ENCODE measurements at regions not wholly inside any gene's neighbourhood (a gene's known extent, or its start where the extent isn't known, plus 50 kb on each side); places are given as distances from the start of the nearest gene placed in this dataset.

DNA sequence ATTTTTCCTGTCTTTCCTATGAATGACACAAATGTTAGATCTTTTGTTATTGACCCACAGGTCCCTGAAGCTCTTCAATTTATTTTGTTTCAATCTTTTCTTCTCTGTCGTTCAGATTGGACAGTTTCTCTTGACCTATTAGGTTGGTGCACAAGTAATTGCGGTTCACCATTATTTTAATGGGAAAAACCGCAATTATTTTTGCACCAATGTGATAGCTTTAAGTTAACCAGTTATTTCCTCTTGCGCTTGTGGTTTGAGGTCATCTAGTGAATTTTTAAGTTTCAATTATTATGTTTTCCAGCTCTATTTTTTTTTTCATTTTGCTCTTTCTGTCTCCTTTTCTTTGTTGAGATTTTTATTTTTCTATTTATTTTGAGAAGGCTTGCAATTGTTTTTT is 399.2 kb downstream of the INHBA start:
- TF ChIP-seq, protein P1, sequence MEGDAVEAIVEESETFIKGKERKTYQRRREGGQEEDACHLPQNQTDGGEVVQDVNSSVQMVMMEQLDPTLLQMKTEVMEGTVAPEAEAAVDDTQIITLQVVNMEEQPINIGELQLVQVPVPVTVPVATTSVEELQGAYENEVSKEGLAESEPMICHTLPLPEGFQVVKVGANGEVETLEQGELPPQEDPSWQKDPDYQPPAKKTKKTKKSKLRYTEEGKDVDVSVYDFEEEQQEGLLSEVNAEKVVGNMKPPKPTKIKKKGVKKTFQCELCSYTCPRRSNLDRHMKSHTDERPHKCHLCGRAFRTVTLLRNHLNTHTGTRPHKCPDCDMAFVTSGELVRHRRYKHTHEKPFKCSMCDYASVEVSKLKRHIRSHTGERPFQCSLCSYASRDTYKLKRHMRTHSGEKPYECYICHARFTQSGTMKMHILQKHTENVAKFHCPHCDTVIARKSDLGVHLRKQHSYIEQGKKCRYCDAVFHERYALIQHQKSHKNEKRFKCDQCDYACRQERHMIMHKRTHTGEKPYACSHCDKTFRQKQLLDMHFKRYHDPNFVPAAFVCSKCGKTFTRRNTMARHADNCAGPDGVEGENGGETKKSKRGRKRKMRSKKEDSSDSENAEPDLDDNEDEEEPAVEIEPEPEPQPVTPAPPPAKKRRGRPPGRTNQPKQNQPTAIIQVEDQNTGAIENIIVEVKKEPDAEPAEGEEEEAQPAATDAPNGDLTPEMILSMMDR (IDR thresholded peaks at IDR 0.05) = no peak
- TF ChIP-seq POLR2A (IDR thresholded peaks at IDR 0.05) = no peak
